Mesenchymal stem cell (in vitro differentiated cells and primary cell): ENCODE measurements at regions not wholly inside any gene's neighbourhood (a gene's known extent, or its start where the extent isn't known, plus 50 kb on each side); places are given as distances from the start of the nearest gene placed in this dataset.

Source experiments
- DNase-seq: peaks from one replicate; pipeline ENCODE4 v3.0.0-alpha.2; 2013
- H2AFZ ChIP-seq: one replicate; pipeline ENCODE4 v1.6.1; 2013; ENCODE audit warnings: low read depth, mild to moderate bottlenecking, control low read depth, inconsistent platforms, low read length, moderate library complexity
- H2AK5ac ChIP-seq: 2 replicates; pipeline ENCODE4 v1.6.1; 2013; ENCODE audit warnings: low read length, moderate library complexity, mild to moderate bottlenecking, inconsistent platforms; ENCODE audit not compliant: severe bottlenecking
- H2BK120ac ChIP-seq: one replicate; pipeline ENCODE4 v1.6.1; 2013; ENCODE audit warnings: low read depth, mild to moderate bottlenecking, inconsistent platforms, low read length, moderate library complexity
- H2BK12ac ChIP-seq, 2 experiments: one replicate each; pipeline ENCODE4 v1.6.1; 2013; ENCODE audit warnings: inconsistent platforms in 2 of 2, low read length in 2 of 2, mild to moderate bottlenecking in 2 of 2, moderate library complexity in 2 of 2, control low read depth in 1 of 2
- H2BK15ac ChIP-seq: one replicate; pipeline ENCODE4 v1.6.1; 2013; ENCODE audit warnings: mild to moderate bottlenecking, low read depth, inconsistent platforms; ENCODE audit not compliant: poor library complexity, severe bottlenecking
- H2BK5ac ChIP-seq: 2 replicates; pipeline ENCODE4 v1.6.1; 2013; ENCODE audit warnings: low read depth, mild to moderate bottlenecking, low read length, control low read depth, inconsistent platforms; ENCODE audit not compliant: poor library complexity, severe bottlenecking
- H3K14ac ChIP-seq, 2 experiments: one replicate each; pipeline ENCODE4 v1.6.1; 2013; ENCODE audit warnings: inconsistent platforms in 2 of 2, low read length in 2 of 2, control low read depth in 1 of 2, mild to moderate bottlenecking in 1 of 2, moderate library complexity in 1 of 2
- H3K18ac ChIP-seq, 2 experiments: one replicate each; pipeline ENCODE4 v1.6.1; 2013; ENCODE audit warnings: inconsistent platforms in 2 of 2, low read length in 2 of 2, control low read depth in 1 of 2, low read depth in 1 of 2, mild to moderate bottlenecking in 1 of 2
- H3K23ac ChIP-seq, 2 experiments: one replicate each; pipeline ENCODE4 v1.6.1; 2013; ENCODE audit warnings: inconsistent platforms in 2 of 2, low read length in 2 of 2, mild to moderate bottlenecking in 2 of 2, moderate library complexity in 2 of 2, control low read depth in 1 of 2
- H3K27ac ChIP-seq: 2 replicates; pipeline ENCODE4 v1.5.1; 2013; ENCODE audit warnings: mild to moderate bottlenecking, moderate library complexity, low read length, control low read depth, inconsistent platforms; ENCODE audit not compliant: poor library complexity, severe bottlenecking
- H3K27me3 ChIP-seq, 2 experiments: 2 replicates each; pipeline versions ENCODE4 v1.6.1 to v1.7.0; 2013; ENCODE audit warnings: low read length in 2 of 2, mild to moderate bottlenecking in 2 of 2, moderate library complexity in 2 of 2, control low read depth in 1 of 2, inconsistent platforms in 1 of 2; ENCODE audit not compliant: control insufficient read depth in 1 of 2, insufficient read depth in 1 of 2
- H3K36me3 ChIP-seq, 2 experiments: 2 replicates each; pipeline versions ENCODE4 v1.6.1 to v1.7.0; 2013; ENCODE audit warnings: low read length in 2 of 2, control low read depth in 1 of 2, inconsistent platforms in 1 of 2, low read depth in 1 of 2, mild to moderate bottlenecking in 1 of 2; ENCODE audit not compliant: insufficient read depth in 2 of 2, control insufficient read depth in 1 of 2
- H3K4ac ChIP-seq, 2 experiments: one replicate each; pipeline ENCODE4 v1.6.1; 2013; ENCODE audit warnings: inconsistent platforms in 2 of 2, low read length in 2 of 2, mild to moderate bottlenecking in 2 of 2, moderate library complexity in 2 of 2, control low read depth in 1 of 2, low read depth in 1 of 2
- H3K4me1 ChIP-seq: 2 replicates; pipeline ENCODE4 v1.6.1; 2013; ENCODE audit warnings: low read depth, low read length, control low read depth; ENCODE audit not compliant: control insufficient read depth, insufficient read depth
- H3K4me2 ChIP-seq: 2 replicates; pipeline ENCODE4 v1.6.1; 2013; ENCODE audit warnings: low read length, mild to moderate bottlenecking, inconsistent platforms; ENCODE audit not compliant: poor library complexity, severe bottlenecking
- H3K4me3 ChIP-seq, 2 experiments: 2 replicates each; pipeline versions ENCODE4 v1.5.1 to v1.7.0; 2013; ENCODE audit warnings: low read length in 2 of 2, mild to moderate bottlenecking in 2 of 2, control low read depth in 1 of 2, low read depth in 1 of 2; ENCODE audit not compliant: insufficient read depth in 1 of 2
- H3K79me1 ChIP-seq: replicated peaks from 2 replicates; pipeline ENCODE4 v1.6.1; 2013; ENCODE audit warnings: mild to moderate bottlenecking, control low read depth, low read length, inconsistent platforms; ENCODE audit not compliant: poor library complexity, severe bottlenecking
- H3K9ac ChIP-seq: 2 replicates; pipeline ENCODE4 v1.7.0; 2013; ENCODE audit warnings: mild to moderate bottlenecking, low read length, moderate library complexity
- H3K9me3 ChIP-seq: 2 replicates; pipeline ENCODE4 v1.7.0; 2013; ENCODE audit warnings: mild to moderate bottlenecking, low read length; ENCODE audit not compliant: control insufficient read depth
- H4K8ac ChIP-seq: one replicate; pipeline ENCODE4 v1.6.1; 2013; ENCODE audit warnings: inconsistent platforms, mild to moderate bottlenecking, low read length, moderate library complexity
- H4K91ac ChIP-seq: one replicate; pipeline ENCODE4 v1.6.1; 2013; ENCODE audit warnings: mild to moderate bottlenecking, low read length, inconsistent platforms
- WGBS: methylation state at CpG from one replicate; pipeline ENCODE4 v1.1.7; 2013; ENCODE audit warnings: mixed read lengths; 5-methylcytosine and 5-hydroxymethylcytosine counted together

- Histone ChIP-seq H2AFZ (no peak overlapping the region), H3K79me1 (no peaks in the 10 kb centered on the region), H2BK120ac (no peak overlapping the region), H4K8ac (no peak overlapping the region), H3K14ac (no peak overlapping the region), H3K27ac (no peak overlapping the region), H2BK15ac (no peak overlapping the region), H2BK12ac (no peak overlapping the region), H3K4me1 (no peaks in the 10 kb centered on the region), H3K4me2 (no peak overlapping the region), H4K91ac (no peak overlapping the region), H3K27me3 (peaks cover 0 to 12% of the 10 kb centered on the region in 2 experiments), H3K4me3 (no peak overlapping the region), H3K4ac (no peak overlapping the region), H2AK5ac (no peak overlapping the region), H3K9ac (no peak overlapping the region), H2BK5ac (no peak overlapping the region), H3K18ac (no peak overlapping the region), H3K9me3 (no peaks in the 10 kb centered on the region), H3K23ac (no peak overlapping the region), H3K36me3 (no peaks in the 10 kb centered on the region)
- WGBS = 90% methylated on average over 18 of the region's 18 CpGs
- DNase-seq = no peak
Observed at GRCh38 chr22:48424201-48424627, 1403.5 kb downstream of the BRD1 start.

GRCh38 chr22:48423481-48423911 lies 1404.2 kb downstream of the BRD1 start:
- H3K9ac ChIP-seq = no peak overlapping the region
- H2BK120ac ChIP-seq = no peak overlapping the region
- no peak overlapping the region for H2BK15ac ChIP-seq
- H2AK5ac ChIP-seq = no peak overlapping the region
- H3K79me1 ChIP-seq = no peaks in the 10 kb centered on the region
- no peaks in the 10 kb centered on the region for H3K36me3 ChIP-seq
- 70% methylated on average over 7 of the region's 8 CpGs for WGBS
- H3K18ac ChIP-seq = no peak overlapping the region
- H4K91ac ChIP-seq = no peak overlapping the region
- no peak overlapping the region for H2AFZ ChIP-seq
- DNase-seq = no peak
- H3K14ac ChIP-seq = no peak overlapping the region
- no peak overlapping the region for H3K27ac ChIP-seq
- no peak overlapping the region for H4K8ac ChIP-seq
- H3K23ac ChIP-seq = no peak overlapping the region
- H3K4me3 ChIP-seq = peak overlapping the region in 1 of 2 experiments; percentile 40
- no peak overlapping the region for H2BK5ac ChIP-seq
- no peak overlapping the region for H3K4me2 ChIP-seq
- H3K4me1 ChIP-seq = no peaks in the 10 kb centered on the region
- H2BK12ac ChIP-seq = no peak overlapping the region
- no peaks in the 10 kb centered on the region for H3K9me3 ChIP-seq
- no peak overlapping the region for H3K4ac ChIP-seq
- peaks cover 0 to 11% of the 10 kb centered on the region in 2 experiments for H3K27me3 ChIP-seq

GRCh38 chr22:48422900-48423480 lies 1404.7 kb downstream of the BRD1 start:
- Histone ChIP-seq H3K9me3 (no peaks in the 10 kb centered on the region), H3K9ac (no peak overlapping the region), H3K36me3 (no peaks in the 10 kb centered on the region), H3K27me3 (peaks cover 0 to 10% of the 10 kb centered on the region in 2 experiments), H3K4me3 (peak overlapping the region in 1 of 2 experiments; percentile 40), H4K8ac (no peak overlapping the region), H2BK15ac (no peak overlapping the region), H2BK5ac (no peak overlapping the region), H3K4ac (no peak overlapping the region), H3K27ac (no peak overlapping the region), H2AK5ac (no peak overlapping the region), H3K23ac (no peak overlapping the region), H3K4me2 (no peak overlapping the region), H2AFZ (no peak overlapping the region), H3K79me1 (no peaks in the 10 kb centered on the region), H2BK120ac (no peak overlapping the region), H4K91ac (no peak overlapping the region), H2BK12ac (no peak overlapping the region), H3K18ac (no peak overlapping the region), H3K14ac (no peak overlapping the region), H3K4me1 (no peaks in the 10 kb centered on the region)
- no peak for DNase-seq
- 62% methylated on average over 7 of the region's 7 CpGs for WGBS

GRCh38 chr22:48418831-48419230 lies 1408.8 kb downstream of the BRD1 start:
- no peak overlapping the region for H3K4ac ChIP-seq
- no peak overlapping the region for H3K4me2 ChIP-seq
- H2BK5ac ChIP-seq = no peak overlapping the region
- no peak overlapping the region for H3K27ac ChIP-seq
- no peaks in the 10 kb centered on the region for H3K4me1 ChIP-seq
- H3K79me1 ChIP-seq = no peaks in the 10 kb centered on the region
- 86% methylated on average over 10 of the region's 10 CpGs for WGBS
- H2BK120ac ChIP-seq = no peak overlapping the region
- no peaks in the 10 kb centered on the region for H3K9me3 ChIP-seq
- no peak overlapping the region for H2AFZ ChIP-seq
- H3K27me3 ChIP-seq = peaks cover 0 to 10% of the 10 kb centered on the region in 2 experiments
- no peak overlapping the region for H3K23ac ChIP-seq
- no peak overlapping the region for H3K4me3 ChIP-seq
- H3K14ac ChIP-seq = no peak overlapping the region
- DNase-seq = no peak
- no peak overlapping the region for H3K18ac ChIP-seq
- no peak overlapping the region for H2BK15ac ChIP-seq
- no peaks in the 10 kb centered on the region for H3K36me3 ChIP-seq
- H2BK12ac ChIP-seq = no peak overlapping the region
- H4K8ac ChIP-seq = no peak overlapping the region
- no peak overlapping the region for H3K9ac ChIP-seq
- no peak overlapping the region for H2AK5ac ChIP-seq
- no peak overlapping the region for H4K91ac ChIP-seq
